Stimulated activated CD4-positive, alpha-beta T cell treated with anti-CD3 and anti-CD28 coated beads, Interleukin-4, amount 100 ng/mL, for 4 hours (primary cell): ENCODE measurements at regions not wholly inside any gene's neighbourhood (a gene's known extent, or its start where the extent isn't known, plus 50 kb on each side); places are given as distances from the start of the nearest gene placed in this dataset.

ENCODE experiments used
- DNase-seq, 2 experiments: peaks; one replicate each; pipeline ENCODE4 v3.0.0-alpha.2; 2020

GRCh38 chr3:182710557-182711157, 82.6 kb upstream of the ATP11B start:
- no peak for DNase-seq

- DNase-seq: no peak
Observed at GRCh38 chr3:182711261-182711683, 82.0 kb upstream of the ATP11B start.

- no peak for DNase-seq
Observed at GRCh38 chr3:182711853-182712252, 81.5 kb upstream of the ATP11B start.

DNA sequence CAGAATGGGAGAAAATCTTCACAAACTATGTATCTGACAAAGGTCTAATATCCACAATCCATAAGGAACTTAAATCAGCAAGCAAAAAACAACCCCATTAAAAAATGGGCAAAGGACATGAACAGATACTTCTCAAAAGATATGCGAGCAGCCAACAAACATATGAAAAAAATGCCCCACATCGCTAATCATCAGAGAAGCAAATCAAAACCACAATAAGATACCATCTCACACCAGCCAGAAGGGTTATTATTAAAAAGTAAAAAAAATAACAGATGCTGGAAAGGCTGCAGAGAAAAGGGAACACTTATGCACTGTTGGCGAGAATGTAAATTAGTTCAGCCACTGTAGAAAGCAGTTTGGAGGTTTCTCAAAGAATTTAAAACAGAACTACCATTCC, 80.2 kb upstream of the ATP11B start:
- no peak for DNase-seq

GRCh38 chr3:182713743-182714517, 79.4 kb upstream of the ATP11B start:
- no peak for DNase-seq

DNA sequence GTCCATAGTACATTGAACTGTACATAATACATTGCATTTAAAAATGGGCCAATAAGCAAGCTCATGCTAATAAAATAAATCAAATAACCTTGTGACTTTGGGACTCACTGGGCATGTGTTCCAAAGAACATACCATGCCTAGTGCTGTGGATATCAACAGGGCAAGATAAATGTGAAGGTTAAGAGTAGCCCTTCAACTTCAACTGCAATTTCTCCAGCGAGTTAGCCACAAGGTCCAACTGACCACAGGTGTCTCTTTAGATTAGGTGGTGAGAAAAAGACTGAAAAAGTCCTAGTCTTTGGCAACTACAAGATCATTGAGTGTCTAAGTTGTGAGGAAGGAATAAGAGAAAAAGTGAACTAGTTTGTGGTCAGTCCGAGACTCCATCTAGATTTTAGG, 78.3 kb upstream of the ATP11B start:
- no peak for DNase-seq

DNA sequence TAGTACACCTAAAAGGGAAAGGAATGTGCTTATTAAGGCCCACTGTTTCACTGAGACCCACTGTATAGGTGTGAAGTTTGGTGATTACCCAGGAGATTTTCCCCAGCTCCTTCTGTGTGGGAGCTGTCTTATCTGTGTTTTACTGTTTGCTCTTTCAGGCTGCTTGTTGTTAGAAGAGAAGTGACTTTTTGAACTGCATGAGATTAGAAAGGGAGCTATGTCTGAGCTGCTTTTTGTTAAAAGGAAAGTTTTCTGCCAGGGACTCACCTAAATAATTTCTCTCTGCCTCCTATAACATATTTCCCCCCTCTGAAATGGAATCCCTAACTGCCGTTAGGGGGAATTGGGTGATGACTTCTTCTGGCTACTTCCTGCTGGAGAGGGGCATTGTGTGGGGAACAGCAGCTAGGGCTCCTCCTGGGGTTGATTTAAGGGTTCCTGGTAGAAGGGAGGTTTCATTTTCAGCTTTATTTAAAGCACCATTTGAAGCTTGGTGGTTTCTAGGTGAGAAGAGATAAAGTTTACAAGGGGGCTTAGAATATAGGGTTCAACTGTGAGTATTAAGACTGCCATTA, 77.1 kb upstream of the ATP11B start:
- no peak for DNase-seq

DNA sequence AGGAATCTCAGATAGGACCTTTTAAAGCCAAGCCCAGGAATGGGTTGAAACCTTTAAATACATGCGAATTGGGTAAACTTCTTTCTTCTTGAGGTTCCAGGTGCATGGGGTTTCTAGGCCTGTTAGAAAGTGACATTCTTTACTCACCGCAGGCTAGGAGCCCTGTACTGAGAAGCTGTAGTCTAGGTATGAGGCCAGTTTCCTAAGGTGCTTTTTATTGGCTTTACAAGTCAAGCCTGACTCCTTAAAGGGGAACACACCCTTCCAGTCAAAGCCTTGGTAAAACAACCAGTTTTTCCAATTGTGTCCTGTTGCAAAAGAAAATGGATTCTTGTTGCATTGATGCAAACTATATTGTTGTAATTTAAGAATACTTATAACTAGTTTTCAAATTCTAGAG, 76.1 kb upstream of the ATP11B start:
- DNase-seq: no peak

GRCh38 chr3:182722907-182723306, 70.4 kb upstream of the ATP11B start:
- DNase-seq: no peak

- DNase-seq: no peak
Observed at GRCh38 chr3:182723596-182723995, 69.7 kb upstream of the ATP11B start.

GRCh38 chr3:182725372-182726251, 67.7 kb upstream of the ATP11B start:
- DNase-seq: no peak

DNA sequence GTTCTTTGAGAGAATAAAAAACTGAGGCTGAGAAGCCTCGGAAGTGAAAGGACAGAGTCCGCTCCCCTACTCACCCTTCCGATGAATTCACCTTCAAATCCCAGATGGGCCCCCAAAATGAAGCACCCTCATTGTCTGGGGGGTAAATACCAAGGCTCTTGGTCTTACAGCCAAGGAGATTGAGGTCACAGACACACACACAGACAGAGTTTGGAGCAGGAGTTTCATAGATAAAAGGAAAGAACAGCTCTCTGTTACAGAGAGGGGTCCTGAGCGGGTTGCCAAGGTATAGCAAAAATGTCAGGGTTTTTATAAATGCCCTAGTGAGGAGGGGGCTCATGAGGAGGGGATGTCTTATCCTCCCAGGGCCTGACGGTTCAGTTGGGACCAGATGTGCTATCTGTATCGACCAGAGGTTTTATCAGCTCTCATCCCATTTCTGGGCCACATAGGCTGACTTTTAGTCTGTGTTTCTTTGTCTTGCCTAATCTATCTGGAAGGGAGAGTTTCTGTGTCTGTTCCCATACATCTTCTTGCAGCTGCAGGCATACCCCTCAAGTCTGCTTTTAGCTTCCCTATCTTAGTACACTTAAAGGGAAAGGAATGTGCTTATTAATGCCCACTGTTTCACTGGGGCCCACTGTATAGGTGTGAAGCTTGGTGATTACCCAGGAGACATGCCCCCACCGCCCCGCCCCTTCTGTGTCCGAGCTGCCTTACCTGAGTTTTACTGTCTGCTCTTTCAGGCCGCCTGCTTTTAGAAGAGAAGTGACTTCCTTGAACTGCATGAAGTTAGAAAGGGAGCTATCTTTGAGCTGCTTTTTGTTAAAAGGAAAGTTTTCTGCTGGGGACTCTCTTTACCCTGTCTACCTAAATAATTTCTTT, 66.8 kb upstream of the ATP11B start:
- no peak for DNase-seq

DNA sequence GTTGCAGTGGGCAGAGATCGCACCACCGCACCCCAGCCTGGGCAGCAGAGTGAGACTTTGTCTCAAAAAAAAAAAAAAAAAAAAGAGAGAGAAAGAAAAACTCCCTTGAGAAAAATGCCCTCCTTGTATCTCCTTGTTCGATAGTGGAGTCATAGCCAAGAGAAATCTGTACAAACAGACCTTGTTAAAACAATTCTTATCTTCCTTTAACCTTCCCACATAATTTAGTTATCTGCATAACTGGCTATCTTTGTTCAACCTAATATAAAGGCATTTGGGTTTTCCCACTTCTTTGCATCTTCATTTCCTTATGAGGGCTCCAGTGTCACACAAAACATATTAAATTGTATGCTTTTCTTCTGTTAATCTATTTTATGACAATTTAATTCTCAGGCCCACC, 65.1 kb upstream of the ATP11B start:
- DNase-seq: no peak

DNA sequence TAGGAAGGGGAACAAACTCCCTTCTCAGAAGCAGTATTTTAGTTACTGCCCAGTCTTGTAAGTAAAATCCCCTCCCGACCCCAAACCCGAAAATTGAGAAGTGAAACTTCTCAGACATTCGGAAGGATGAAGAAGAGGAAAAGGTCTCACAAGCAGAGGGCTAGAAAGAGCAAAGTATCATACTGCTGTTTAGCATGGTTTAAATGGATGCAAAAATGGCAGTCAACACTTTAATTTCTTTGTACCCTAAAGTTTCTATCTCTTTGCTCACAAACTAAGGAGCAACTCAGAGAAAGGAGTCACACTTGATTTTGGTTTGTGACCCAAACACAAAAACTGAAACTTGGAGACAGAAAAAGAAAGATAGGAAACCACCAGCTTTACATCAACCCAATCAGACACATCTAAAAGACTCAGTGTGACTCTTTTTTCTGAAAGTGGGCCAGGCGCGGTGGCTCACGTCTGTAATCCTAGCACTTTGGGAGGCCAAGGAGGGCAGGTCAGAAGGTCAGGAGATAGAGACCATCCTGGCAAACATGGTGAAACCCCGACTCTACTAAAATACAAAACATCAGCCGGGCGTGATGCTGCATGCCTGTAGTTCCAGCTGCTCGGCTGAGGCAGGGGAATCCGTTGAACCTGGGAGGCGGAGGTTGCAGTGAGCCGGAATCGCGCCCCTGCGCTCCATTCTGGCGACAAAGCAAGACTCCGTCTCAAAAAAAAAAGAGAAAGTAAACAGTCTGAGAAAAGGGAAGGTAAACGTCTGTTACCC, 63.2 kb upstream of the ATP11B start:
- DNase-seq: no peak

GRCh38 chr3:182730675-182731042, 62.6 kb upstream of the ATP11B start:
- no peak for DNase-seq

DNA sequence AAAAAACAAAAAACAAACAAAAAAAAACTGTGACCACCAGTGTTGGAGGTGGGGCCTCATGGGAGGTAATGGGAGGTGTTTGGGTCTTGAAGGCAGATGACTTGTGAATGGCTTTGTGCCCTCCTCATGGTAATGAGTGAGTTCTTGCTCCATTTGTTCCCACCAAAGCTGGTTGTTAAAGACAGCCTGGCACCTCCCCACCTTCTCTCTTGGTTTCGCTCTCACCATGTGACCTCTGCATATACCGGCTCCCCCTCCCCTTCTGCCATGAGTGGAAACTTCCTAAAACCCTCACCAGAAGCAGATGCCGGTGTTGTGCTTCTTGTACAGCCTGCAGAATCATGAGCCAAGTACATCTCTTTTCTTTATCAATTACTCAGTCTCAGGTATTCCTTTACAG, 61.5 kb upstream of the ATP11B start:
- DNase-seq: no peak

GRCh38 chr3:182732232-182733015, 60.9 kb upstream of the ATP11B start:
- no peak for DNase-seq

DNA sequence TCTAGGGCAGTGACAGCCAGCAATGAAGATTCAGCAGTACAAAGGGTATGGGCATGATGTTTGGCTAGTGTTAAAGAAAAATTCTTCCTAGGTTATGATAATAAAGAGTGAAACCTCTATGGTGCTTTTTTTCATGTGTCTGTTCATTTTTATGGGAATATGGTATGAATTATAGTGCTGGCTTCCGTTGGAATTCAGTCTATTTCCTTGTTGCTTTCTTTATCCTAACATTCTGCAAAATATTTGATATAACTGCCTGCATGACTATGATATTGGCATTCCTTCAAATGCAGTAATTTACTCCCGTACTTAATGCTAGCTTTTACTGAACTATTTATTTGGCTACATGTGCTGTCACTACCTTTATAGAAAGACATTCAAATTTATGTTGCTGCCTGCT, 57.6 kb upstream of the ATP11B start:
- DNase-seq: no peak

- DNase-seq: no peak
Observed at GRCh38 chr3:182737825-182738224, 55.5 kb upstream of the ATP11B start.

DNA sequence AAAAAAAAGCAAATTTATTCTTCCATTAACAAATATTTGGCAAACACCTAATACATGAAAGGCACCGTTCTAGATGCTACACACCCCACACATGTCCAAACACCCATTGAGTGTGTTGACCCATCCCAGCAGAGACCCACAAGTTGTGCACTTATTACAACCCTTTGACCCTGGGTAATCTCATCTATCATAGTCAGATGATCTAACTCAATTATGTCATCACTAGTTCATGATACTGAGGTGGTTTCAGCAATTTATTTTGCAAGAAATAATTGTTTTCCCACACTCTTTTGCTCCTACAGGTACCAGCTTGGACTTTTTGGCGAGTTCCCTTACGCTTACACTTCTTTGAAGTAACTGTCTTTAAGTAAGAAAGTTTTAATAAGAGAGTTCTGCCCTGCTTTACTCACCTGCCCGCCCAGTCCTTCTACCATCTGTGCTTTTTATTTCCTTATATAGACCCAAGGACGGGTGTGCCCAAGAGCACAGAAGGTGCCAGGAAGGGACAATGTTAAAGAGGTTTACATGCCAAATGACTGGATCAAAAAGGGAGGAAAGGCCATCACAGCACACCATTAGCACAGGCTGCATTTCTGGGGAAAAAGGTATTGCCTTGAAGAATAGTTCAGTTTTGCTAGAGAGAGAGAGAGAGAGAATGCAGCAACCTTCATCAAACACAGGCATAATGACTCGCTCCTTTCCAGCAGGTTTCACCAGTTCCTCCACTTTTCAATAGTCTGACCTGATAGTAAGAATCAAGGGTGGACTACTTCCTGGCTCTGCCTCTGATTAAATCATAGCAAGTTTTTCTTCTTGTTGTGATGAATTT, 54.5 kb upstream of the ATP11B start:
- DNase-seq: no peak
